Amygdala (tissue), 56 donors: ENCODE measurements at regions not wholly inside any gene's neighbourhood (a gene's known extent, or its start where the extent isn't known, plus 50 kb on each side); places are given as distances from the start of the nearest gene placed in this dataset.
A peak's percentile ranks its signal among the peaks of the same experiment; 100 is the strongest.

ENCODE experiments used
- DNase-seq, 56 donors: peaks; one replicate each; lab custom pipeline; 2025; lab: John Stamatoyannopoulos, UW

GRCh38 chr11:128232588-128232987 lies 354.8 kb downstream of the ETS1 start:
- no peak for DNase-seq

- DNase-seq = no peak
Measured at GRCh38 chr11:128231845-128232410, 355.4 kb downstream of the ETS1 start.

GRCh38 chr11:128227466-128227865 lies 359.9 kb downstream of the ETS1 start:
- DNase-seq = no peak

DNA sequence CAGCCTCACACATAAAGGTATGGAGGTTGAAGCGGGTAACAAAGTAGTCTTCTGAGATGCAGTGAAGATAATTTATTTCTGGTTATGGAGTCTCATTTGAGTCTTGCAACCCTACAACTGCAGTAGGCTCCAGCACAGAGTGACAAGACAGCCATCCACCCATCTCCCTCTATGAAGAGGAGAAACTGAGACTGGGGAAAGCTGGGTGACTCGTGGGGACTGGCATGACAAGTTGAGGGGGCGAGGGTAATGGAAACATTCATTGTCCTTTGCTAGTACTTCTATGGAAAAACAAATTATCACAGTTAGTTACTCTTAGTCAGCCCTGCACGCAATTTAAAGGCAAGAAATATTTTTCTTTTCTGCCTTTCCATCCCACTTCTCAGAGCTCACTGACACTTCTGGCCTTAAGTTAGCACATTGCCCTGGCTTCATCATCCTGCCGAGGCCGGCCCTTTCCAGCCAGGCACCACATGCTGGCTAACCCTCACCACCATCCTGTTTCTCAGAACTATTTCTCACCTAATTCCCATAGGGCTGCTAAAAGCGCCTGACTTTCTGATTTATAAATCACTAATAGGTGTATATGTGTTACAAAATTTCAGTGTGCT lies 361.1 kb downstream of the ETS1 start:
- DNase-seq = no peak

- no peak for DNase-seq
Measured at GRCh38 chr11:128222245-128222884, 365.0 kb downstream of the ETS1 start.

DNA sequence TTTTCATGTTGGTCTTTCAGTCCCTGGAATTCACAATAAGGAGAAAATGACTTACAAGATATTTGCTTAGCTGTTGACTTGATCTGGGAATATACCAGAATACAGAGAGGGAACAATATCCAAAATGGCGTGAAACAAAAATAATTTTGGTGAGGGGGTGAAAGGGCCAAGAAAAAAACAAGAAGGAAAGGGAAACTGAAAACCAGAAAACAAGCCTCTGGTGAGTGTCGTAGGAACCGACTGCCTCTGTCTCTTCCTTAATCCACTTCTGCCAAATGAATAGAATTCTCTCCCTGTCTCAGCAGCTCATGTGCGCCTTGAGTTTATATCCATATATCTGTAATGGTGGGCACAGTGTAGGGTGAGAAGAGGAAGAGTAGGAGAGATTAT lies 367.6 kb downstream of the ETS1 start:
- no peak for DNase-seq

DNA sequence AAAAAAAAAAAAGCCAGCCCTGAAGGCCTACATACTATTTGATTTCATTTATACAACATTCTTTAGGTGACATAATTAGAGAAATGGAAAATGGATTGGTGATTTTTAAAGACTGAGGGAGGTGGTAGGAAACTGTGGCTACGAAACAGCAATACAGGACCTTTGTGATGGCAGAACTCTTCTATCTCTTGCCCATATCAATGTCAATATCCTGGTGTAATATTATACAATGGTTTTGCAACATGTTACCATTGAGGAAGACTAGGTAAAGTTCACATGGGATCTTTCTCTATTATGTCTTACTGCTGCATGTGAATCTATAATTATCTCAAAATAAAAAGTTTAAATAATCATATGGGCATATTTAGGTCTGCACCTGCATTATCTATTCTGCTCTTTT lies 371.2 kb downstream of the ETS1 start:
- DNase-seq = no peak

GRCh38 chr11:128215238-128215882 lies 372.0 kb downstream of the ETS1 start:
- DNase-seq = no peak

DNA sequence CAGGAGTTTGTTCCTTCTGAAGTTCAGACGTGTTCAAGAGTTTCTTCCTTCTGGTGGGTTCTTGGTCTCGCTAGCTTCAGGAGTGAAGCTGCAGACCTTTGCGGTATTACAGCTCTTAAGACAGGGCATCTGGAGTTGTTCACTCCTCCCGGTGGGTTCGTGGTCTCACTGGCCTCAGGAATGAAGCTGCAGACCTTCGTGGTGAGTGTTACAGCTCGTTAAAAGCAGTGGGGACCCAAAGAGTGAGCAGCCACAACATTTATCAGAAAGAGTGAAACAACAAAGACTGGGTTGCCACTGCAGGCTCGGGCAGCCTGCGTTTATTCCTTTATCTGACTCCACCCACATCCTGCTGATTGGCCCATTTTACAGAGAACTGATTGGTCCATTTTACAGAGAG lies 373.1 kb downstream of the ETS1 start:
- DNase-seq = no peak

DNA sequence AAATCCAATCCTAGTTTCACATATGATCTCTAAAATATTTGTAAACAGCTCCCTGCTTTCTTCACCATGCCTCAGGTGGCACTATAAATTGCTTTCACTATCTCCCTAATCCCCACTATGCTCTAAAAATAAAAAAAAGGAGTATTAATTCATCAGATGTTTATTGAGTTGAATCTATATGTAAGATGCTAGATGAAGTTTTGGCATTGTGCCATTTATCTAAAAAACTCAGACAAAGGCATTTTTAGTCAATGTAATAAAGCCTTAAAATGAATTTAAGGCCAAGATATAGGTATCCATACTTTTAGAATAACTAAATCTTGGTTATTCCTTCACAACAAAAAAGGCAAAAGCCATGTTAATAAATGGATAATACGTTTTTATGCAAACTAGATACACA lies 373.9 kb downstream of the ETS1 start:
- no peak for DNase-seq

GRCh38 chr11:128212324-128212723 lies 375.0 kb downstream of the ETS1 start:
- DNase-seq = no peak

- no peak for DNase-seq
Measured at GRCh38 chr11:128210148-128210940, 377.0 kb downstream of the ETS1 start.

- DNase-seq = no peak
Measured at GRCh38 chr11:128209138-128209435, 378.3 kb downstream of the ETS1 start.

DNA sequence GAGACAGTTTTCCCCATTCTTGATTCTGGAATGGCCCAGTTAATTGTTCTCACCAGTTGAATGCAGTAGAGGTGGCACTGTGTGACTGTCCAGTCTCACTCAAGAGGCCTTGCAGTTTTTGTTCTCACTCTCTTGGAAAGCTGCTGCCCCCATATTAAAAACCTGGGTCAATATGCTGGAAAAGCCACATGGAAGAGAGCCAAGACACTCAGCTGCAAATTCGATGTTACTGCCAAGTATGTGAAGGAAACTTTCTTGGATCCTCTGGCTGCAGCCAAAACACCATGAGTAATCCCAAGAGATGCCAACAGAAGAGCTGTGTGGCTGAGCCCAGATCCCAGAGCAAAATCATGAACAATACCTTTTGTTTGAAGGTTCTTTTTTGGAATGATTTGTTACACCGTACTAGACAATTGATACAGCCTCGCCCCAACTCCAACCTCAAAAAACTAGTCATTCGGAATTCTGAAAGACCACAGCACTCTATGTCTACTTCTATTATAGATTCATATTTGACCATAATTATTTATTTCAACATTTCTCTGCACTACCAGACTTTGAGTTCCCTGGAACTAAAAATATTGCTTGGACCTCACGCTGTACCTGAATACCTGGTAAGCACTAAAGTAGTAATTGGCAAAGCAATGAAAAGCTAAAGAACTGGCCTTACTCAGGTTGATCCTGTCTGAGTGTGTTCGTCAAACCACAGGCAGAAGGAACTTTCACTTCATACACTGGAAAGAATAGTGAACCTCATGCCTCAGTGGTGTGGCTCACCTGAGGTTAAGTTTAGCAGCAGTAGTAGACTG lies 378.8 kb downstream of the ETS1 start:
- peak in 13 of 56 donors; percentile 1 to 35 (median 8) for DNase-seq

- DNase-seq = no peak
Measured at GRCh38 chr11:128207861-128208321, 379.5 kb downstream of the ETS1 start.

- DNase-seq = no peak
Measured at GRCh38 chr11:128206461-128206860, 380.9 kb downstream of the ETS1 start.

DNA sequence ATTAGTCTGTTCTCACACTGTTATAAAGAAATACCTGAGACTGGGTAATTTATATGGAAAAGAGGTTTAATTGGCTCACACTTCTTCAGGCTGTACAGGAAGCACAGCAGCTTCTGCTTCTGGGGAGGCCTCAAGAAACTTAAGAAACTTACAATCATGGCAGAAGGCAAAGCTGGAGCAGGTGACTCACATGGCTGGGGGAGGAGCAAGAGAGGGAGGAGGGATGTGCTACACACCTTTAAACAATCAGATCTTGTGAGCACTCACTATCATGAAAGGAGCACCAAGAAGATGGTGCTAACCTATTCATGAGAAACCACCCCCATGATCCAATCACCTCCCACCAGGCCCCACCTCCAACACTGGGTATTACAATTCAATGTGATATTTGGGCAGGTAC lies 381.6 kb downstream of the ETS1 start:
- no peak for DNase-seq

GRCh38 chr11:128204898-128205297 lies 382.5 kb downstream of the ETS1 start:
- no peak for DNase-seq

GRCh38 chr11:128201801-128202200 lies 385.6 kb downstream of the ETS1 start:
- DNase-seq = no peak

DNA sequence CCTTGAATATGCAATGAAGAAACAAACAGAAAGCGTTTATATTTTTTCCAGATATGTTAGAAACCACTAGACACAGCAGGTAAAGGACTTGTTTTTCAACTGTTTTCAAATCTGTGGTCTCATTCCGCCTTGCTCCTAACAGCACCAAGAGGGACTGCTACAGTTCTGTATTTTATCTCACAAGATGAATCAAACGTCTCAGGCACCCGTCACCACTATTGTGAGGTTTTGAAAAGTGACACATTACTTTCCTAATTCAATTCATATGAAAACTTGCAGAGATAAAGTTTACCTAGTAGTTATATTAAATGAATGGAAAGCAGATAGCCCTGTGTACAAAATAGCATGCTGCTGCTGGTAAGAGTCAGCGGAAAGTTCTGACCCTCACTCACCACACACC lies 386.3 kb downstream of the ETS1 start:
- no peak for DNase-seq
